GM13976 (cell line): ENCODE measurements at regions not wholly inside any gene's neighbourhood (a gene's known extent, or its start where the extent isn't known, plus 50 kb on each side); places are given as distances from the start of the nearest gene placed in this dataset.

ENCODE experiments used
- DNase-seq: peaks from one replicate; pipeline ENCODE4 v3.0.0; 2012; ENCODE audit warnings: low spot score
- CTCF ChIP-seq: IDR thresholded peaks from 2 replicates; pipeline ENCODE4 v1.5.1; 2012; ENCODE audit warnings: borderline replicate concordance, mild to moderate bottlenecking; ENCODE audit not compliant: insufficient read depth; ENCODE audit errors: extremely low read depth, missing control alignments, control extremely low read depth
- in situ Hi-C: fragments of 300-500 bp; cut with MboI; formaldehyde crosslinking; loops from one replicate; pipeline ENCODE4 v1.12.0; 2022; ENCODE audit warnings: low sequenced_read_pairs, mixed read lengths, inconsistent platforms; ENCODE audit not compliant: unreplicated experiment

- in situ Hi-C loops, result no loop called here
- TF ChIP-seq CTCF, result no peak
- DNase-seq, result no peak
These were observed 140.2 kb upstream of the SESN3 start for GRCh38 chr11:95371153-95371552.

DNA sequence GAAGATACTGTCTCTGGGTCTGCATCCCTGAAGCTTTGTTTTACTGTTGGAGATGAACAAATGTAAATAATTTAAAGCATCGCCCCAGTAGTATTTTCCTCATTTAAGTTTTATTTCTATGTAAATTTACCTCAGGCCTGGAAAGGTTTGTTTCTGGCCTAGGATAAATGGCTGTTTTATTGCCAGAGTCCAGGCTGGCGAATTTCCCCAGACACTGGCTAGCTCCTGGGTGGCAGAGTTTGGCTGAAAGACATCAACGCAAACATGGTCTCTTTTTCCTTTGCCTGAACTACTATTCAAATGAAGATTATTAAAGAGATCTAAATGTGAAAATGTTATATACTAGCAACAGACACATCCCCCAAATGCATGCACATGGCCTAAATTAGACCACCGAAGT lies 136.7 kb upstream of the SESN3 start:
- in situ Hi-C loops, result no loop called here
- no peak for TF ChIP-seq CTCF
- no peak for DNase-seq

- in situ Hi-C loops, result no loop called here
- DNase-seq, result no peak
- no peak for TF ChIP-seq CTCF
These were observed 134.3 kb upstream of the SESN3 start for GRCh38 chr11:95365348-95365747.

DNA sequence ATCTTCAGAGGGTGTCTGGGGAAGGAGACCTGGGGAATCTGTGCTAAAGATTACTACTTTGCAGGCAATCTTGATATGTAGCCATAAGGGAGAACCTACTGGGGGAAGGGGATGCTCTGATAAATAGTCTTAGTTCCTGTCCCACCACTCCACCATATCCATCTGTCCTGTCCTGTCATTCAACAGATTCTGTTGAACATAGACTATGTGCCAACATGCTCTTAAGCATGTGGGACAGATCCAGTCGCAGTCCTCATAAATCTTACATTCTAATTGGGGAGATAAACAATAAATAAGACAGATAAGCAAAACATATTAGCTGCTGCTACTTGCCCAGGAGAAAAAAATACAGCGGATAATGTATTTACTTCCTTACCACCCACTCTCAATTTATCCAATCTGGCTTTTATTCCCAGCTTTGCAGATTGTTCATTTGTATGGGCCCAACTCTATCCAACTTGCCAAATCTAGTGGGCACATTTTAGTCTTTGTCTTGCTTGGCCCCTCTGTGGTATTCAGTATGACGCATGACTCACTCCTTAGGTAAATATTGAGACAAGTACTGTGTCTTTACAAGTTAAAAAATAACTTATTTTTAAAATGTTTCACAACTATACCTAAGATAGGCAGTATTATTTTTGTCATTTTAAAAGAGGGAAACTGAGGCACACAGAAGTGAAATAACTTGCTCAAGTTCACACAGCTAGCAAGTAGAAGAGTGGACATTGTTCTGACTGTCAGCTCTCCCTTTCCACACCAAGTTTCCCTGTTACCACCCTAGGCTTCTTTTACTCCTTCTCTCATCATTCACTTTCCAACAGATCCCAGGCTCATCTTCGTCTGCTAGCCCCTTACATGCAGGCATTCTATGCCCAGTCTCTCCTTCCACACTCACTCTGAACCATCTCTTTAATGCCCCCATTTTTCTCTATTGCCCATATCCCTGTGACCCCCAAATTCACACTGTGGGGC lies 133.6 kb upstream of the SESN3 start:
- no peak for TF ChIP-seq CTCF
- in situ Hi-C loops, result no loop called here
- DNase-seq, result no peak

DNA sequence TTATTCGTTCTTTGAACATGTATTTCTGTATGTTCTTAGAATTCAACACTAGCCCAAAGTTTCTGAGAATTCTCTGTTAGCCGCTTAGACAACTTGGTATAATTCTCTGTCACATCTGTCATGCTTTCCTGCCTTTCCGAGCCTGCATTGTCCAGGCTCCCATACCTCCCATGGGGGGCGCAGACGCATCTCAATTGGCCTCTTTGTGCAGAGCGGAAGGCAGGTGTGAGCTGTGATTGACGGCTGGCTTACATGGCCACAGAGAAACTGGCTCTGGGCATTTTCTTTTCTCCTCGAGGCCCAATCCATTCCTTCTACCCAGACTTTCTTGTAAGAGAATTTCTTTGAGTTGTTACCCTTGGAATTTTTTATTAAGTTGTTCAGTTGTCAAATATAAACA lies 132.7 kb upstream of the SESN3 start:
- in situ Hi-C loops, result no loop called here
- TF ChIP-seq CTCF, result no peak
- DNase-seq, result no peak

- no peak for DNase-seq
- in situ Hi-C loops, result no loop called here
These were observed 132.2 kb upstream of the SESN3 start for GRCh38 chr11:95363164-95363563.

More at GRCh38 chr11:95363164-95363563, 132.2 kb upstream of the SESN3 start:
- TF ChIP-seq CTCF, result no peak
